WTC11 (cell line): ENCODE measurements at regions not wholly inside any gene's neighbourhood (a gene's known extent, or its start where the extent isn't known, plus 50 kb on each side); places are given as distances from the start of the nearest gene placed in this dataset.

ENCODE experiments used
- ATAC-seq: fragments of 200-7000 bp; cut with Tn5 transposase; 2 replicates; pipeline ENCODE4 v1.10.0; 2021; ENCODE audit warnings: mild to moderate bottlenecking, moderate library complexity
- CTCF ChIA-PET: fragments of 300-600 bp; sonication (Branson Sonifier 250); formaldehyde crosslinking; loops from one replicate; lab custom pipeline; 2021; ENCODE audit warnings: antibody characterized with exemption; lab: Charles Lee
- POLR2A ChIA-PET: fragments of 350-600 bp; sonication (Branson Sonifier 250); formaldehyde crosslinking; loops from one replicate; lab custom pipeline; 2021; ENCODE audit warnings: antibody characterized with exemption; lab: Charles Lee
- DNase-seq: peaks from one replicate; pipeline ENCODE4 v3.0.0; 2021; ENCODE audit warnings: low spot score
- H3K27ac Mint-ChIP-seq: 2 replicates; pipeline ENCODE4 v1.8.0; 2021; ENCODE audit warnings: mixed read lengths
- H3K27me3 Mint-ChIP-seq: 2 replicates; pipeline ENCODE4 v1.8.0; 2021; ENCODE audit warnings: low read depth, mild to moderate bottlenecking, moderate library complexity, mixed read lengths
- H3K36me3 Mint-ChIP-seq: 2 replicates; pipeline ENCODE4 v1.8.0; 2021; ENCODE audit warnings: mixed read lengths
- H3K4me1 Mint-ChIP-seq: 2 replicates; pipeline ENCODE4 v1.8.0; 2022; ENCODE audit warnings: mixed read lengths
- H3K4me3 Mint-ChIP-seq: 2 replicates; pipeline ENCODE4 v1.8.0; 2021; ENCODE audit warnings: mild to moderate bottlenecking, moderate library complexity, mixed read lengths
- H3K9me3 Mint-ChIP-seq: 2 replicates; pipeline ENCODE4 v1.8.0; 2021; ENCODE audit warnings: mixed read lengths
- CREM ChIP-seq: sonication (generic); formaldehyde crosslinking; IDR thresholded peaks from 2 replicates; pipeline ENCODE4 v1.8.1; 2022; ENCODE audit warnings: mild to moderate bottlenecking, missing genetic modification reagents, moderate library complexity
- FOXP1 ChIP-seq: sonication (generic); formaldehyde crosslinking; IDR thresholded peaks from 2 replicates; pipeline ENCODE4 v1.8.0; 2022; ENCODE audit warnings: missing genetic modification reagents, mild to moderate bottlenecking, moderate library complexity, borderline replicate concordance
- HMGA2 ChIP-seq: fragments of 250-450 bp; sonication (Bioruptor Pico); IDR thresholded peaks from 2 replicates; pipeline ENCODE4 v1.4.0; 2021; ENCODE audit warnings: mild to moderate bottlenecking, moderate library complexity
- NFE2L1 ChIP-seq: sonication (generic); formaldehyde crosslinking; IDR thresholded peaks from 2 replicates; pipeline ENCODE4 v1.8.1; 2023; ENCODE audit warnings: missing genetic modification reagents
- NR3C1 ChIP-seq: sonication (generic); formaldehyde crosslinking; conservative IDR thresholded peaks from 2 replicates; pipeline ENCODE4 v1.8.1; 2023; ENCODE audit warnings: low read depth, mild to moderate bottlenecking, missing genetic modification reagents
- SMAD4 ChIP-seq: sonication (generic); formaldehyde crosslinking; IDR thresholded peaks from 2 replicates; pipeline ENCODE4 v1.8.0; 2022; ENCODE audit warnings: mild to moderate bottlenecking, missing genetic modification reagents
- SP1 ChIP-seq: sonication (generic); formaldehyde crosslinking; conservative IDR thresholded peaks from 2 replicates; pipeline ENCODE4 v1.8.1; 2022; ENCODE audit warnings: missing genetic modification reagents
- TEAD1 ChIP-seq: sonication (generic); formaldehyde crosslinking; IDR thresholded peaks from 2 replicates; pipeline ENCODE4 v1.8.0; 2022; ENCODE audit warnings: mild to moderate bottlenecking, missing genetic modification reagents
- TP53 ChIP-seq: sonication (generic); formaldehyde crosslinking; IDR thresholded peaks from 2 replicates; pipeline ENCODE4 v1.8.1; 2023; ENCODE audit warnings: mild to moderate bottlenecking, missing genetic modification reagents
- TF ChIP-seq, protein P1 (sequence below): sonication (generic); formaldehyde crosslinking; IDR thresholded peaks from 2 replicates; pipeline ENCODE4 v1.8.1; 2023; ENCODE audit warnings: mild to moderate bottlenecking, missing genetic modification reagents, moderate library complexity
- TF ChIP-seq, protein P2 (sequence below): fragments of 250-450 bp; sonication (Bioruptor Pico); IDR thresholded peaks from 2 replicates; pipeline ENCODE4 v1.9.0; 2021; ENCODE audit warnings: mild to moderate bottlenecking
- TF ChIP-seq, protein P3 (sequence below): sonication (generic); formaldehyde crosslinking; IDR thresholded peaks from 2 replicates; pipeline ENCODE4 v1.8.1; 2022; ENCODE audit warnings: missing genetic modification reagents, borderline replicate concordance
- TF ChIP-seq, protein P4 (sequence below): fragments of 250-450 bp; sonication (Bioruptor Pico); conservative IDR thresholded peaks from 2 replicates; pipeline ENCODE4 v1.9.0; 2021; ENCODE audit warnings: mild to moderate bottlenecking
- TF ChIP-seq, protein P5 (sequence below): sonication (generic); formaldehyde crosslinking; IDR thresholded peaks from 2 replicates; pipeline ENCODE4 v1.8.0; 2022; ENCODE audit warnings: mild to moderate bottlenecking, missing genetic modification reagents
- TF ChIP-seq, protein P6 (sequence below): sonication (generic); formaldehyde crosslinking; IDR thresholded peaks from 2 replicates; pipeline ENCODE4 v1.8.1; 2023; ENCODE audit warnings: mild to moderate bottlenecking, moderate library complexity, missing genetic modification reagents
- TF ChIP-seq, protein P7 (sequence below): sonication (generic); formaldehyde crosslinking; conservative IDR thresholded peaks from 2 replicates; pipeline ENCODE4 v1.8.1; 2022; ENCODE audit warnings: mild to moderate bottlenecking, missing genetic modification reagents
- TF ChIP-seq, protein P8 (sequence below): fragments of 200-600 bp; IDR thresholded peaks from 2 replicates; pipeline ENCODE4 v1.8.0; 2022; ENCODE audit warnings: antibody characterized with exemption

DNA sequence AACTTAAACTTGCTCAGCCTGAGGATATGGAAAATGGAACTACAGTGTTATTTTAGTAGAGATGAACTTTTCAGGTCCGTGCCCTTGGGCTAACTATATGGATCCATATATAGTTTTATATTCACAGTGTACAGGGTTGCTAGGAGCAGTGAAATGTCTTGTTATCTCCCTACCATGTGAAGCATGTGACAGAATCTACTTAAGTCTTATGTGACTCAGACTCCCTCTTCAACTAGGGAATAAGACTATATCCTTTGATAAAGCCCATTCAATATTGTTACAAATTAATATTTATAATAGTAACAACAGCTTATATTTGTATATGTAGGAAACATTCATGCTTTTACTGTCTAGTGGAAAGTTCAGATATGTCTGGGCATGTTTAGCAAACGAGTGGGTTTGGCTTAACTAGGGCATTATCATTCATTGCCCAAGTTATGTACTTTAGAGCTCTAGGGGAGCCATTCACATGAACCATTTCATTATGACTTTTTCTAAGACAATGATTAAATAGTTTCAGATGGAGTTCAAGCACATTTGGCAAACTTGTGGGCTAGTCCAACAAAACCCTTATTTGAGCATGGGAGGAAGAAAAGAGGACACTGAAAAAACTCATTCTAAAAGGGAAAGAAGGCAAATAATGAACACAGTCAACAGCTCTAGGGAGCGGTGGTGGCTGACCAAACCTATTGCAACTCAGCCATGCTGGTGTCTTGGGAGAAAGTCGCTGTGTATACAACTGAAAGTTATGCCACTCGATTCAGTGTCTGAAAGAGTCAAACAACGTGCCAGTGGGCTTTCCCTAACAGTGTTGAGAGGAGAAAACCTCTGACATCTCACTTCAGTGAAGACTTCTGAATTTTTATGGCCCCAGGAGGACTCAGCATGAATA, 305.9 kb upstream of the G2E3 start:
- peak; percentile 34; the same call in 1 of the 2 replicates for ATAC-seq
- H3K27ac Mint-ChIP-seq: no peak overlapping the region

DNA sequence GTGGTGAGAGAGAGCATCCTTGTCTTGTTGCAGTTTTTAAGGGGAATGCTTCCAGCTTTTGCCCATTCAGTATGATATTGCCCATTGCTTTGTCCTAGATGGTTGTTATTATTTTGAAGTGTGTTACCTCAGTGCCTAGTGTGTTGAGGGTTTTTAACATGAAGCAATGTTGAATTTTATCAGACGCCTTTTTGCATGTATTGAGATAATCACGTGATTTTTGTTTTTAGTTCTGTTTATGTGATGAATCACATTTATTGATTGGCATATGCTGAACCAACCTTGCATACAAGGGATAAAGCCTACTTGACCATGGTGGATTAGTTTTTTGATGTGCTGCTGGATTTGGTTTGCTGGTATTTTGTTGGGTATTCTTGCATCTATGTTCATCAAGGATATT, 302.3 kb upstream of the G2E3 start:
- Mint-ChIP-seq H3K27ac (no peak overlapping the region), H3K27me3 (no peaks in the 10 kb centered on the region), H3K4me1 (peaks cover 33% of the 10 kb centered on the region), H3K36me3 (peaks cover 13% of the 10 kb centered on the region), H3K4me3 (no peak overlapping the region), H3K9me3 (peaks cover 32% of the 10 kb centered on the region)
- DNase-seq (no peak), ATAC-seq (no peak)
- POLR2A ChIA-PET: no interaction called here
- TF ChIP-seq, protein P1, sequence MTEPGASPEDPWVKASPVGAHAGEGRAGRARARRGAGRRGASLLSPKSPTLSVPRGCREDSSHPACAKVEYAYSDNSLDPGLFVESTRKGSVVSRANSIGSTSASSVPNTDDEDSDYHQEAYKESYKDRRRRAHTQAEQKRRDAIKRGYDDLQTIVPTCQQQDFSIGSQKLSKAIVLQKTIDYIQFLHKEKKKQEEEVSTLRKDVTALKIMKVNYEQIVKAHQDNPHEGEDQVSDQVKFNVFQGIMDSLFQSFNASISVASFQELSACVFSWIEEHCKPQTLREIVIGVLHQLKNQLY (CRISPR knock-in tag): no peak
- CTCF ChIA-PET: interaction anchor here (2.3 to 3.3 kb wide), 2 partner anchors 10 to 14 kb away, joined by 8 to 18 read pairs; no protein-coding TSS in a partner anchor

More for the DNA sequence above, 305.9 kb upstream of the G2E3 start:
- no peak overlapping the region for H3K4me3 Mint-ChIP-seq
- peaks cover 20% of the 10 kb centered on the region for H3K4me1 Mint-ChIP-seq
- peaks cover 13% of the 10 kb centered on the region for H3K36me3 Mint-ChIP-seq
- TF ChIP-seq, protein P2, sequence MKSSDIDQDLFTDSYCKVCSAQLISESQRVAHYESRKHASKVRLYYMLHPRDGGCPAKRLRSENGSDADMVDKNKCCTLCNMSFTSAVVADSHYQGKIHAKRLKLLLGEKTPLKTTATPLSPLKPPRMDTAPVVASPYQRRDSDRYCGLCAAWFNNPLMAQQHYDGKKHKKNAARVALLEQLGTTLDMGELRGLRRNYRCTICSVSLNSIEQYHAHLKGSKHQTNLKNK (CRISPR knock-in tag): no peak
- no peak for TF ChIP-seq SP1
- TF ChIP-seq, protein P3, sequence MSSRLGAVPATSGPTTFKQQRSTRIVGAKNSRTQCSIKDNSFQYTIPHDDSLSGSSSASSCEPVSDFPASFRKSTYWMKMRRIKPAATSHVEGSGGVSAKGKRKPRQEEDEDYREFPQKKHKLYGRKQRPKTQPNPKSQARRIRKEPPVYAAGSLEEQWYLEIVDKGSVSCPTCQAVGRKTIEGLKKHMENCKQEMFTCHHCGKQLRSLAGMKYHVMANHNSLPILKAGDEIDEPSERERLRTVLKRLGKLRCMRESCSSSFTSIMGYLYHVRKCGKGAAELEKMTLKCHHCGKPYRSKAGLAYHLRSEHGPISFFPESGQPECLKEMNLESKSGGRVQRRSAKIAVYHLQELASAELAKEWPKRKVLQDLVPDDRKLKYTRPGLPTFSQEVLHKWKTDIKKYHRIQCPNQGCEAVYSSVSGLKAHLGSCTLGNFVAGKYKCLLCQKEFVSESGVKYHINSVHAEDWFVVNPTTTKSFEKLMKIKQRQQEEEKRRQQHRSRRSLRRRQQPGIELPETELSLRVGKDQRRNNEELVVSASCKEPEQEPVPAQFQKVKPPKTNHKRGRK (CRISPR knock-in tag): no peak
- no peak for TF ChIP-seq HMGA2 (CRISPR knock-in tag)
- TF ChIP-seq FOXP1: no peak
- TF ChIP-seq, protein P4, sequence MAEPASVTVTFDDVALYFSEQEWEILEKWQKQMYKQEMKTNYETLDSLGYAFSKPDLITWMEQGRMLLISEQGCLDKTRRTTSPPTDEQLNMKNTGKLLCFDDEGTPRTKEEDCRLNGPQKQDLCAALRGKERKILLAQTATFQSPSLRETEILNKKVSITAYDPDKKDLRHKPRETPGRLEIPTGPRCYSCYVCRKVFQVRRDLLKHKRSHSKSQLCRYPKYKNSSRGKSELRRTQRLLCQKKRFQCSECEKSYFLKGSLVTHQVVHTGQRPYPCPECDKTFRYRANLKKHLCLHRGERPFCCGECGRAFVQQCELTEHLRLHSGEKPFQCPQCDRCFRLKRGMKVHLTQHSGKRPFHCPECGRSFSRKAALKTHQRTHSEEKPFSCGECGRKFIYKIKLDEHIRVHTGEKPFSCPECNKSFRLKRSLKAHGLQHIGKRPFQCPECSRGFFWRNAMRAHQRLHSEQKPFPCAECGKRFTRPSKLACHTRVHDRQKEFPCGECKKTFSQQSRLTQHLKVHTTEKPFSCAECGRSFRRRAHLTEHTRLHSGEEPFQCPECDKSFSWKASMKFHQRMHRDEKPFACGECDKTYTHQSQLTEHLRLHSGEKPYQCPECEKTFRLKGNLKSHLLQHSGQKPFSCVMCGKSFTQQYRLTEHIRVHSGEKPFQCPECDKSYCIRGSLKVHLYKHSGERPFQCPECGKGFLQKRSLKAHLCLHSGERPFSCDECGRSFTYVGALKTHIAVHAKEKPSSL (CRISPR knock-in tag): no peak
- no peak for TF ChIP-seq SMAD4 (CRISPR knock-in tag)
- TF ChIP-seq, protein P5, sequence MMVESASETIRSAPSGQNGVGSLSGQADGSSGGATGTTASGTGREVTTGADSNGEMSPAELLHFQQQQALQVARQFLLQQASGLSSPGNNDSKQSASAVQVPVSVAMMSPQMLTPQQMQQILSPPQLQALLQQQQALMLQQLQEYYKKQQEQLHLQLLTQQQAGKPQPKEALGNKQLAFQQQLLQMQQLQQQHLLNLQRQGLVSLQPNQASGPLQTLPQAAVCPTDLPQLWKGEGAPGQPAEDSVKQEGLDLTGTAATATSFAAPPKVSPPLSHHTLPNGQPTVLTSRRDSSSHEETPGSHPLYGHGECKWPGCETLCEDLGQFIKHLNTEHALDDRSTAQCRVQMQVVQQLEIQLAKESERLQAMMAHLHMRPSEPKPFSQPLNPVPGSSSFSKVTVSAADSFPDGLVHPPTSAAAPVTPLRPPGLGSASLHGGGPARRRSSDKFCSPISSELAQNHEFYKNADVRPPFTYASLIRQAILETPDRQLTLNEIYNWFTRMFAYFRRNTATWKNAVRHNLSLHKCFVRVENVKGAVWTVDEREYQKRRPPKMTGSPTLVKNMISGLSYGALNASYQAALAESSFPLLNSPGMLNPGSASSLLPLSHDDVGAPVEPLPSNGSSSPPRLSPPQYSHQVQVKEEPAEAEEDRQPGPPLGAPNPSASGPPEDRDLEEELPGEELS (CRISPR knock-in tag): no peak
- ChIA-PET POLR2A (no interaction called here), CTCF (interaction anchor here (1.1 to 1.7 kb wide), 3 partner anchors 14 to 31 kb away, joined by 5 to 8 read pairs (median 5); no protein-coding TSS in a partner anchor)
- no peaks in the 10 kb centered on the region for H3K27me3 Mint-ChIP-seq
- peaks cover 32% of the 10 kb centered on the region for H3K9me3 Mint-ChIP-seq
- DNase-seq: no peak

DNA sequence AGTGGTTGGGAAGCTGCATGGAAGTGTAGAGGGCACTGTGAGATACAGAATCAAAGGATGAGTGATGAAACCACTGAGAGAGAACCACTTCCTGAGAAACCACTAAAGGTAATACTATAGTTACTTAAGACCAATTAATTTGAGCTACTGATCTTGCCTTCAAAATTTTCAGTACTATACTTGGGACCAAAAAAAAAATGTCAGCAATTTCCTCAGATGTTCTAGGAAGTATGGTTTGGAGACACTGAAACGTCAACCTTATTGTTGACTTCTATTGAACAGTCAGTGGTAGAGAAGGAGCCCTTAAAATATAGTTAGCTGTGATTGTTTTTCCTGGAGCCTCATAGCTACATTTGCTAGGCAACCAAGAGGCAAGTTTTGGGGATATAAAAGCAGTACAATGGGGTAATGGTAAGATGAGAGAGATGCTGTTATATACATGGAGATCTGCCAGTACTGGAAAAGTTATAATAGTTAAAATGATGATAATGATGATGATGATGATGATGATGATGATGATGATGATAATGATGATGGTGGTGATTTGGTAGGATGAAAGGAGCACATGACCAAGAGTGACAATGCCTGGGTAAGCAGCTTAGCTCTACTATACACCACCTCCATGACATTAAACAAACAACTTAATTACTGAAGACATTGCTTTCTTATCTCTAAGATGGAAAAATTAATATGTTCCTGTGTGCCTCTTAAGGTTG, 300.9 kb upstream of the G2E3 start:
- H3K4me1 Mint-ChIP-seq: peaks cover 21% of the 10 kb centered on the region
- ChIA-PET CTCF (interaction anchor here (2.3 to 3.3 kb wide), 2 partner anchors 9 to 13 kb away, joined by 8 to 18 read pairs; no protein-coding TSS in a partner anchor), POLR2A (no interaction called here)
- peaks cover 13% of the 10 kb centered on the region for H3K36me3 Mint-ChIP-seq
- peaks cover 32% of the 10 kb centered on the region for H3K9me3 Mint-ChIP-seq
- DNase-seq (no peak), ATAC-seq (no peak)
- no peak overlapping the region for H3K27ac Mint-ChIP-seq
- no peak overlapping the region for H3K4me3 Mint-ChIP-seq
- H3K27me3 Mint-ChIP-seq: no peaks in the 10 kb centered on the region
- TF ChIP-seq, protein P6, sequence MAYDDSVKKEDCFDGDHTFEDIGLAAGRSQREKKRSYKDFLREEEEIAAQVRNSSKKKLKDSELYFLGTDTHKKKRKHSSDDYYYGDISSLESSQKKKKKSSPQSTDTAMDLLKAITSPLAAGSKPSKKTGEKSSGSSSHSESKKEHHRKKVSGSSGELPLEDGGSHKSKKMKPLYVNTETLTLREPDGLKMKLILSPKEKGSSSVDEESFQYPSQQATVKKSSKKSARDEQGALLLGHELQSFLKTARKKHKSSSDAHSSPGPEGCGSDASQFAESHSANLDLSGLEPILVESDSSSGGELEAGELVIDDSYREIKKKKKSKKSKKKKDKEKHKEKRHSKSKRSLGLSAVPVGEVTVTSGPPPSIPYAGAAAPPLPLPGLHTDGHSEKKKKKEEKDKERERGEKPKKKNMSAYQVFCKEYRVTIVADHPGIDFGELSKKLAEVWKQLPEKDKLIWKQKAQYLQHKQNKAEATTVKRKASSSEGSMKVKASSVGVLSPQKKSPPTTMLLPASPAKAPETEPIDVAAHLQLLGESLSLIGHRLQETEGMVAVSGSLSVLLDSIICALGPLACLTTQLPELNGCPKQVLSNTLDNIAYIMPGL (CRISPR knock-in tag): no peak
- TF ChIP-seq TEAD1 (CRISPR knock-in tag): no peak
- no peak for TF ChIP-seq NFE2L1 (CRISPR knock-in tag)
- TF ChIP-seq CREM: no peak
- TF ChIP-seq, protein P7, sequence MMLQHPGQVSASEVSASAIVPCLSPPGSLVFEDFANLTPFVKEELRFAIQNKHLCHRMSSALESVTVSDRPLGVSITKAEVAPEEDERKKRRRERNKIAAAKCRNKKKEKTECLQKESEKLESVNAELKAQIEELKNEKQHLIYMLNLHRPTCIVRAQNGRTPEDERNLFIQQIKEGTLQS (CRISPR knock-in tag): no peak
- no peak for TF ChIP-seq NR3C1
- no peak for TF ChIP-seq TP53
- TF ChIP-seq, protein P8, sequence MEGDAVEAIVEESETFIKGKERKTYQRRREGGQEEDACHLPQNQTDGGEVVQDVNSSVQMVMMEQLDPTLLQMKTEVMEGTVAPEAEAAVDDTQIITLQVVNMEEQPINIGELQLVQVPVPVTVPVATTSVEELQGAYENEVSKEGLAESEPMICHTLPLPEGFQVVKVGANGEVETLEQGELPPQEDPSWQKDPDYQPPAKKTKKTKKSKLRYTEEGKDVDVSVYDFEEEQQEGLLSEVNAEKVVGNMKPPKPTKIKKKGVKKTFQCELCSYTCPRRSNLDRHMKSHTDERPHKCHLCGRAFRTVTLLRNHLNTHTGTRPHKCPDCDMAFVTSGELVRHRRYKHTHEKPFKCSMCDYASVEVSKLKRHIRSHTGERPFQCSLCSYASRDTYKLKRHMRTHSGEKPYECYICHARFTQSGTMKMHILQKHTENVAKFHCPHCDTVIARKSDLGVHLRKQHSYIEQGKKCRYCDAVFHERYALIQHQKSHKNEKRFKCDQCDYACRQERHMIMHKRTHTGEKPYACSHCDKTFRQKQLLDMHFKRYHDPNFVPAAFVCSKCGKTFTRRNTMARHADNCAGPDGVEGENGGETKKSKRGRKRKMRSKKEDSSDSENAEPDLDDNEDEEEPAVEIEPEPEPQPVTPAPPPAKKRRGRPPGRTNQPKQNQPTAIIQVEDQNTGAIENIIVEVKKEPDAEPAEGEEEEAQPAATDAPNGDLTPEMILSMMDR: no peak
